Ovary (tissue), 3 donors: ENCODE measurements at regions not wholly inside any gene's neighbourhood (a gene's known extent, or its start where the extent isn't known, plus 50 kb on each side); places are given as distances from the start of the nearest gene placed in this dataset.
"Not testable (repeated sequence)": the region's sequence is repeated elsewhere in the genome, so short reads cannot be mapped to it uniquely, and the experiment has no call there.

ENCODE experiments used
- CTCF ChIP-seq, 3 donors: fragments of 450-650 bp in 2 of 3; fragments of 200-600 bp in 1 of 3; IDR thresholded peaks; one replicate each; pipeline versions ENCODE4 v1.5.1 to v1.8.0; 2016 to 2022; ENCODE audit warnings: antibody characterized with exemption in 3 of 3, mild to moderate bottlenecking in 1 of 3
- EP300 ChIP-seq: sonication (generic); formaldehyde crosslinking; IDR thresholded peaks from one replicate; pipeline ENCODE4 v1.6.1; 2017; ENCODE audit warnings: antibody characterized with exemption
- POLR2A ChIP-seq: fragments of 450-650 bp; IDR thresholded peaks from one replicate; pipeline ENCODE4 v1.6.1; 2017; ENCODE audit warnings: antibody characterized with exemption, mild to moderate bottlenecking, moderate library complexity
- donor health status: DM: no; HTN: no; CAD: no.

GRCh38 chr15:21759401-21760165 is 118.0 kb downstream of the POTEB start:
- not testable (repeated sequence) for TF ChIP-seq EP300; CTCF (IDR thresholded peaks at IDR 0.05); POLR2A
